ENCODE measurements at regions not wholly inside any gene's neighbourhood (a gene's known extent, or its start where the extent isn't known, plus 50 kb on each side); places are given as distances from the start of the nearest gene placed in this dataset.

GRCh38 chr11:128195756-128196155, 391.6 kb downstream of the ETS1 start:
- H3K9me3 ChIP-seq (ENCODE audit: low read length): no peaks in the 10 kb centered on the region
- ChIA-PET CTCF (ENCODE audit: unreplicated experiment) (no interaction called here), POLR2A (interaction anchor here (0.5 to 0.6 kb wide), 2 partner anchors 13 to 1002 kb away, joined by 3 to 4 read pairs; no protein-coding TSS in a partner anchor)
- H3K4me3 ChIP-seq (ENCODE audit: low read depth, low read length, poor library complexity, severe bottlenecking): no peak overlapping the region
- H4K20me1 ChIP-seq (ENCODE audit: insufficient read depth, low read length): no peaks in the 10 kb centered on the region
- H3K4me2 ChIP-seq (ENCODE audit: low read length): no peak overlapping the region
- no peaks in the 10 kb centered on the region for H3K79me2 ChIP-seq (ENCODE audit: insufficient read depth, low read depth, low read length)
- no peak overlapping the region for H2AFZ ChIP-seq (ENCODE audit: low read length)
- no peaks in the 10 kb centered on the region for H3K36me3 ChIP-seq (ENCODE audit: insufficient read depth, low read length)
- H3K27ac ChIP-seq (ENCODE audit: low read depth, low read length, poor library complexity, severe bottlenecking): no peak overlapping the region
- DNase-seq (ENCODE audit: low spot score): no peak
- intact Hi-C loops (cut with micrococcal nuclease; ENCODE audit: unreplicated experiment): no loop called here
- BruUV-seq (replicated peaks): no TSS peak
- no peaks in the 10 kb centered on the region for H3K4me1 ChIP-seq (ENCODE audit: insufficient read depth, low read length, poor library complexity, severe bottlenecking)
- H3K9me2 ChIP-seq (ENCODE audit: insufficient read depth, low read length): no peaks in the 10 kb centered on the region
- TF ChIP-seq EZH2phosphoT487 (IDR thresholded peaks at IDR 0.05; ENCODE audit: borderline replicate concordance, low read depth, low read length) (no peak), CTCF (conservative IDR thresholded peaks at IDR 0.05; ENCODE audit: low read length) (no peak)

- no peaks in the 10 kb centered on the region for H4K20me1 ChIP-seq (ENCODE audit: insufficient read depth, low read length)
- intact Hi-C loops (cut with micrococcal nuclease; ENCODE audit: unreplicated experiment): no loop called here
- ChIA-PET POLR2A (interaction anchor here (0.5 kb wide), 1 partner anchor 1003 kb away, joined by 4 read pairs; no protein-coding TSS in a partner anchor), CTCF (ENCODE audit: unreplicated experiment) (no interaction called here)
- TF ChIP-seq CTCF (conservative IDR thresholded peaks at IDR 0.05; ENCODE audit: low read length): no peak
- no peak for TF ChIP-seq EZH2phosphoT487 (IDR thresholded peaks at IDR 0.05; ENCODE audit: borderline replicate concordance, low read depth, low read length)
- no peaks in the 10 kb centered on the region for H3K9me2 ChIP-seq (ENCODE audit: insufficient read depth, low read length)
- BruUV-seq (replicated peaks): no TSS peak
- H3K9me3 ChIP-seq (ENCODE audit: low read length): no peaks in the 10 kb centered on the region
- no peak overlapping the region for H2AFZ ChIP-seq (ENCODE audit: low read length)
- H3K4me3 ChIP-seq (ENCODE audit: low read depth, low read length, poor library complexity, severe bottlenecking): no peak overlapping the region
- H3K4me1 ChIP-seq (ENCODE audit: insufficient read depth, low read length, poor library complexity, severe bottlenecking): no peaks in the 10 kb centered on the region
- no peaks in the 10 kb centered on the region for H3K36me3 ChIP-seq (ENCODE audit: insufficient read depth, low read length)
- H3K4me2 ChIP-seq (ENCODE audit: low read length): no peak overlapping the region
- H3K79me2 ChIP-seq (ENCODE audit: insufficient read depth, low read depth, low read length): no peaks in the 10 kb centered on the region
- DNase-seq (ENCODE audit: low spot score): no peak
- no peak overlapping the region for H3K27ac ChIP-seq (ENCODE audit: low read depth, low read length, poor library complexity, severe bottlenecking)
These were observed 392.2 kb downstream of the ETS1 start for GRCh38 chr11:128195057-128195751.

GRCh38 chr11:128194216-128194615, 393.1 kb downstream of the ETS1 start:
- no peaks in the 10 kb centered on the region for H3K36me3 ChIP-seq (ENCODE audit: insufficient read depth, low read length)
- no peak for TF ChIP-seq EZH2phosphoT487 (IDR thresholded peaks at IDR 0.05; ENCODE audit: borderline replicate concordance, low read depth, low read length)
- no peak for TF ChIP-seq CTCF (conservative IDR thresholded peaks at IDR 0.05; ENCODE audit: low read length)
- ChIA-PET CTCF (ENCODE audit: unreplicated experiment) (no interaction called here), POLR2A (no interaction called here)
- no peak overlapping the region for H3K4me2 ChIP-seq (ENCODE audit: low read length)
- no TSS peak for BruUV-seq (replicated peaks)
- no peaks in the 10 kb centered on the region for H3K4me1 ChIP-seq (ENCODE audit: insufficient read depth, low read length, poor library complexity, severe bottlenecking)
- H3K79me2 ChIP-seq (ENCODE audit: insufficient read depth, low read depth, low read length): no peaks in the 10 kb centered on the region
- no peak overlapping the region for H2AFZ ChIP-seq (ENCODE audit: low read length)
- H3K27ac ChIP-seq (ENCODE audit: low read depth, low read length, poor library complexity, severe bottlenecking): no peak overlapping the region
- no peak for DNase-seq (ENCODE audit: low spot score)
- no peaks in the 10 kb centered on the region for H3K9me2 ChIP-seq (ENCODE audit: insufficient read depth, low read length)
- intact Hi-C loops (cut with micrococcal nuclease; ENCODE audit: unreplicated experiment): no loop called here
- H4K20me1 ChIP-seq (ENCODE audit: insufficient read depth, low read length): no peaks in the 10 kb centered on the region
- no peak overlapping the region for H3K4me3 ChIP-seq (ENCODE audit: low read depth, low read length, poor library complexity, severe bottlenecking)
- no peaks in the 10 kb centered on the region for H3K9me3 ChIP-seq (ENCODE audit: low read length)
